GM12878 (cell line): ENCODE measurements at regions not wholly inside any gene's neighbourhood (a gene's known extent, or its start where the extent isn't known, plus 50 kb on each side); places are given as distances from the start of the nearest gene placed in this dataset.

Experiments
- ATAC-seq: fragments of 200-7000 bp; cut with Tn5 transposase; 3 replicates; pipeline ENCODE4 v1.9.1; 2020; ENCODE audit warnings: mild to moderate bottlenecking, moderate library complexity
- BruUV-seq: library from RNA; stranded (reverse); fragments of 400-500 nt; replicated peaks from 2 replicates; lab custom pipeline; 2021; lab: Mats Ljungman, UMichigan
- CTCF ChIA-PET: fragments of 300-600 bp; sonication (Branson Sonifier 250); formaldehyde crosslinking; extraction: SDS; loops from one replicate; lab custom pipeline; 2021; ENCODE audit warnings: inconsistent platforms; lab: Yijun Ruan, JAX
- POLR2A ChIA-PET: fragments of 350-600 bp; formaldehyde crosslinking; extraction: SDS; loops from one replicate; lab custom pipeline; 2021; ENCODE audit warnings: inconsistent platforms; lab: Charles Lee
- RAD21 ChIA-PET: fragments of 300-600 bp; sonication (Branson Sonifier 250); formaldehyde crosslinking; loops from one replicate; lab custom pipeline; 2023; ENCODE audit warnings: antibody characterized with exemption; ENCODE audit not compliant: unreplicated experiment; lab: Charles Lee
- SMC1A ChIA-PET: fragments of 300-600 bp; sonication (Branson Sonifier 250); formaldehyde crosslinking; loops from one replicate; lab custom pipeline; 2023; ENCODE audit not compliant: unreplicated experiment, uncharacterized antibody; lab: Charles Lee
- DNase-seq: peaks from one replicate; pipeline ENCODE4 v3.0.0-alpha.2; 2011; ENCODE audit warnings: low read depth, low spot score
- FAIRE-seq: peaks from 3 replicates; lab custom pipeline; 2011; peaks lifted over from hg19 to GRCh38; lab: Jason Lieb, UNC
- H2AFZ ChIP-seq: 2 replicates; pipeline ENCODE4 v1.6.0; 2011; ENCODE audit warnings: low read depth, low read length, control low read depth; ENCODE audit not compliant: control insufficient read depth
- H3K27ac ChIP-seq: 2 replicates; pipeline ENCODE4 v1.5.1; 2011; ENCODE audit warnings: control low read depth; ENCODE audit not compliant: control insufficient read depth, insufficient read depth
- H3K27me3 ChIP-seq, 2 experiments: replicated peaks in 1 of 2; 2 replicates each; pipeline versions ENCODE4 v1.6.0 to v1.6.1; 2011; ENCODE audit warnings: low read length in 1 of 2; ENCODE audit not compliant: control insufficient read depth in 2 of 2, insufficient read depth in 2 of 2
- H3K36me3 ChIP-seq, 2 experiments: 2 replicates each; pipeline ENCODE4 v1.5.1; 2011; ENCODE audit warnings: low read length in 1 of 2; ENCODE audit not compliant: control insufficient read depth in 2 of 2, insufficient read depth in 2 of 2
- H3K4me1 ChIP-seq: 2 replicates; pipeline ENCODE4 v1.6.1; 2011; ENCODE audit warnings: mild to moderate bottlenecking, low read length, moderate library complexity, mixed read lengths; ENCODE audit not compliant: control insufficient read depth, insufficient read depth
- H3K4me2 ChIP-seq: 2 replicates; pipeline ENCODE4 v1.6.0; 2011; ENCODE audit warnings: control low read depth; ENCODE audit not compliant: control insufficient read depth, insufficient read depth
- H3K4me3 ChIP-seq: fragments of 200-600 bp; sonication (generic); 2 replicates; pipeline ENCODE4 v1.5.1; 2016
- H3K79me2 ChIP-seq: 2 replicates; pipeline ENCODE4 v1.6.0; 2011; ENCODE audit warnings: low read length; ENCODE audit not compliant: control insufficient read depth, insufficient read depth
- H3K9ac ChIP-seq: 2 replicates; pipeline ENCODE4 v1.8.0; 2011; ENCODE audit warnings: low read length, control low read depth, mixed read lengths; ENCODE audit not compliant: control insufficient read depth, insufficient read depth
- H3K9me3 ChIP-seq: replicated peaks from 3 replicates; pipeline ENCODE4 v1.5.1; 2011; ENCODE audit warnings: mild to moderate bottlenecking, low read length; ENCODE audit not compliant: control insufficient read depth, insufficient read depth
- H4K20me1 ChIP-seq: 2 replicates; pipeline ENCODE4 v1.6.0; 2011; ENCODE audit not compliant: control insufficient read depth, insufficient read depth
- ATF3 ChIP-seq: IDR thresholded peaks from 2 replicates; pipeline ENCODE4 v1.6.1; 2011; ENCODE audit warnings: low read depth, mild to moderate bottlenecking, low read length, moderate library complexity, borderline replicate concordance; ENCODE audit errors: extremely low read depth
- ATF7 ChIP-seq: fragments of 450-650 bp; IDR thresholded peaks from 2 replicates; pipeline ENCODE4 v1.6.1; 2016; ENCODE audit warnings: low read depth, mild to moderate bottlenecking
- BACH1 ChIP-seq: fragments of 450-650 bp; IDR thresholded peaks from 2 replicates; pipeline ENCODE4 v1.6.1; 2017; ENCODE audit warnings: mild to moderate bottlenecking, borderline replicate concordance
- BCL11A ChIP-seq: IDR thresholded peaks from 2 replicates; pipeline ENCODE4 v1.6.1; 2011; ENCODE audit warnings: low read depth, low read length
- CHD1 ChIP-seq: IDR thresholded peaks from 2 replicates; pipeline ENCODE4 v1.6.1; 2012; ENCODE audit warnings: low read depth, low read length, improper control_type of control experiment
- CHD4 ChIP-seq: fragments of 200-600 bp; sonication (generic); IDR thresholded peaks from 2 replicates; pipeline ENCODE4 v1.6.1; 2016; ENCODE audit warnings: mild to moderate bottlenecking
- HDAC6 ChIP-seq: fragments of 200-600 bp; sonication (generic); IDR thresholded peaks from one replicate; pipeline ENCODE4 v1.8.0; 2017; ENCODE audit warnings: antibody characterized with exemption; ENCODE audit not compliant: unreplicated experiment
- KDM1A ChIP-seq: fragments of 200-600 bp; sonication (generic); IDR thresholded peaks from 2 replicates; pipeline ENCODE4 v1.6.1; 2016; ENCODE audit warnings: borderline replicate concordance
- KLF5 ChIP-seq: fragments of 450-650 bp; IDR thresholded peaks from 2 replicates; pipeline ENCODE4 v1.6.1; 2014; ENCODE audit warnings: mild to moderate bottlenecking; ENCODE audit not compliant: partially characterized antibody
- NBN ChIP-seq: fragments of 450-650 bp; IDR thresholded peaks from 2 replicates; pipeline ENCODE4 v1.6.1; 2016
- RAD51 ChIP-seq: fragments of 450-650 bp; IDR thresholded peaks from 2 replicates; pipeline ENCODE4 v1.6.1; 2016; ENCODE audit warnings: moderate library complexity, mild to moderate bottlenecking, inconsistent platforms
- ZNF217 ChIP-seq: fragments of 450-650 bp; IDR thresholded peaks from 2 replicates; pipeline ENCODE4 v1.6.1; 2017; ENCODE audit warnings: antibody characterized with exemption, mild to moderate bottlenecking
- ZNF592 ChIP-seq: fragments of 450-650 bp; IDR thresholded peaks from 2 replicates; pipeline ENCODE4 v1.6.1; 2017; ENCODE audit warnings: mild to moderate bottlenecking, moderate library complexity
- WGBS: methylation state at CpG from one replicate; pipeline ENCODE4 v1.1.6; 2016; ENCODE audit warnings: low lambda C conversion rate; ENCODE audit not compliant: insufficient replicate concordance, insufficient coverage; ENCODE audit errors: missing lambda C conversion rate; 5-methylcytosine and 5-hydroxymethylcytosine counted together
- in situ Hi-C: fragments of 300-500 bp; cut with MboI; formaldehyde crosslinking; loops from 9 replicates; pipeline ENCODE4 v1.14.3; 2018; ENCODE audit warnings: mixed read lengths
- intact Hi-C: fragments of 100-400 bp; cut with micrococcal nuclease; formaldehyde crosslinking; loops from one replicate; pipeline ENCODE4 v1.14.2; 2022; ENCODE audit not compliant: unreplicated experiment
- TF ChIP-seq, protein P1 (sequence below): fragments of 450-650 bp; IDR thresholded peaks from 2 replicates; pipeline ENCODE4 v1.6.1; 2017; ENCODE audit warnings: antibody characterized with exemption, mild to moderate bottlenecking, moderate library complexity
- TF ChIP-seq, protein P2 (sequence below): IDR thresholded peaks from 2 replicates; pipeline ENCODE4 v1.6.1; 2011; ENCODE audit warnings: borderline replicate concordance, low read depth, mild to moderate bottlenecking, moderate library complexity, low read length; ENCODE audit not compliant: insufficient read depth, poor library complexity, severe bottlenecking
- TF ChIP-seq, protein P3 (sequence below): IDR thresholded peaks from 2 replicates; pipeline ENCODE4 v1.6.1; 2011; ENCODE audit warnings: borderline replicate concordance, low read depth, mild to moderate bottlenecking, moderate library complexity, mixed read lengths, low read length; ENCODE audit not compliant: insufficient read depth; ENCODE audit errors: extremely low read length

DNA sequence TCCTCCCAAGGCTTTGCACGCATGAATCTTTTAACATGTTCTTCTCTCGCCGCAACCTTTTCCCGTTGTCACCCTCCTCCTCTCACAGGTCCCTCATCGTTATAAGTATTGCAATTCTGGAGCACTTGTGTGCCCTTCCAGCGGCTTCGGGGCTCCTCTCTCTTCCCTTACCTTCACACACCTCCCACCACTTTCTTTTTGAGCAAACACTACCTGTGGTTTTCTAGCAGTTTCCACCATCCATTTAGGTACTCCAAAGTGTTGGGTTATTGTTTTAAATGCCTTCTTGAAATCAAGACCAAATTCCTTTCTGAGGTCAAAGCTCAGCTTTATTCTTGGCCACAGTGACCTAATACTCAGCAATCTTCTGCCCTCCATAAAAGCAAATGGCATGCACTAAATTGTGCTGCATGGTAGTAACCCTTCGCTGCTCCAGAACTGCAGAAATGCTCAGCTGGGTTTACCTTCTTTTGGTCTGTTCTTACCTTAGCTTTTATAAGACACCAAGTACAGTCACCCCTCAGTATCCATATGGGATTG is 472.4 kb downstream of the SETD4 start:
- no peaks in the 10 kb centered on the region for H3K9me3 ChIP-seq
- no TSS peak for BruUV-seq
- no peak overlapping the region for H3K9ac ChIP-seq
- intact Hi-C loops (no loop called here), in situ Hi-C loops (no loop called here)
- no peaks in the 10 kb centered on the region for H3K79me2 ChIP-seq
- ATAC-seq: no peak
- H3K4me2 ChIP-seq: no peak overlapping the region
- H3K4me1 ChIP-seq: no peaks in the 10 kb centered on the region
- H3K4me3 ChIP-seq: no peak overlapping the region
- H3K27me3 ChIP-seq: no peaks in the 10 kb centered on the region
- no peaks in the 10 kb centered on the region for H3K36me3 ChIP-seq
- ChIA-PET RAD21 (no interaction called here), CTCF (no interaction called here), POLR2A (no interaction called here), SMC1A (no interaction called here)
- no peak for DNase-seq
- no peak overlapping the region for H3K27ac ChIP-seq
- 51% methylated on average over 8 of the region's 8 CpGs for WGBS
- no peak overlapping the region for H2AFZ ChIP-seq
- no peaks in the 10 kb centered on the region for H4K20me1 ChIP-seq
- TF ChIP-seq KLF5 (no peak), KDM1A (no peak), RAD51 (no peak), CHD4 (no peak), NBN (no peak), BCL11A (no peak), ATF3 (no peak), CHD1 (no peak), ZNF217 (no peak), ATF7 (no peak), HDAC6 (no peak), BACH1 (no peak), ZNF592 (no peak)
- TF ChIP-seq, protein P1, sequence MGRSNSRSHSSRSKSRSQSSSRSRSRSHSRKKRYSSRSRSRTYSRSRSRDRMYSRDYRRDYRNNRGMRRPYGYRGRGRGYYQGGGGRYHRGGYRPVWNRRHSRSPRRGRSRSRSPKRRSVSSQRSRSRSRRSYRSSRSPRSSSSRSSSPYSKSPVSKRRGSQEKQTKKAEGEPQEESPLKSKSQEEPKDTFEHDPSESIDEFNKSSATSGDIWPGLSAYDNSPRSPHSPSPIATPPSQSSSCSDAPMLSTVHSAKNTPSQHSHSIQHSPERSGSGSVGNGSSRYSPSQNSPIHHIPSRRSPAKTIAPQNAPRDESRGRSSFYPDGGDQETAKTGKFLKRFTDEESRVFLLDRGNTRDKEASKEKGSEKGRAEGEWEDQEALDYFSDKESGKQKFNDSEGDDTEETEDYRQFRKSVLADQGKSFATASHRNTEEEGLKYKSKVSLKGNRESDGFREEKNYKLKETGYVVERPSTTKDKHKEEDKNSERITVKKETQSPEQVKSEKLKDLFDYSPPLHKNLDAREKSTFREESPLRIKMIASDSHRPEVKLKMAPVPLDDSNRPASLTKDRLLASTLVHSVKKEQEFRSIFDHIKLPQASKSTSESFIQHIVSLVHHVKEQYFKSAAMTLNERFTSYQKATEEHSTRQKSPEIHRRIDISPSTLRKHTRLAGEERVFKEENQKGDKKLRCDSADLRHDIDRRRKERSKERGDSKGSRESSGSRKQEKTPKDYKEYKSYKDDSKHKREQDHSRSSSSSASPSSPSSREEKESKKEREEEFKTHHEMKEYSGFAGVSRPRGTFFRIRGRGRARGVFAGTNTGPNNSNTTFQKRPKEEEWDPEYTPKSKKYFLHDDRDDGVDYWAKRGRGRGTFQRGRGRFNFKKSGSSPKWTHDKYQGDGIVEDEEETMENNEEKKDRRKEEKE: no peak
- TF ChIP-seq, protein P2, sequence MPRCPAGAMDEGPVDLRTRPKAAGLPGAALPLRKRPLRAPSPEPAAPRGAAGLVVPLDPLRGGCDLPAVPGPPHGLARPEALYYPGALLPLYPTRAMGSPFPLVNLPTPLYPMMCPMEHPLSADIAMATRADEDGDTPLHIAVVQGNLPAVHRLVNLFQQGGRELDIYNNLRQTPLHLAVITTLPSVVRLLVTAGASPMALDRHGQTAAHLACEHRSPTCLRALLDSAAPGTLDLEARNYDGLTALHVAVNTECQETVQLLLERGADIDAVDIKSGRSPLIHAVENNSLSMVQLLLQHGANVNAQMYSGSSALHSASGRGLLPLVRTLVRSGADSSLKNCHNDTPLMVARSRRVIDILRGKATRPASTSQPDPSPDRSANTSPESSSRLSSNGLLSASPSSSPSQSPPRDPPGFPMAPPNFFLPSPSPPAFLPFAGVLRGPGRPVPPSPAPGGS: no peak
- TF ChIP-seq, protein P3, sequence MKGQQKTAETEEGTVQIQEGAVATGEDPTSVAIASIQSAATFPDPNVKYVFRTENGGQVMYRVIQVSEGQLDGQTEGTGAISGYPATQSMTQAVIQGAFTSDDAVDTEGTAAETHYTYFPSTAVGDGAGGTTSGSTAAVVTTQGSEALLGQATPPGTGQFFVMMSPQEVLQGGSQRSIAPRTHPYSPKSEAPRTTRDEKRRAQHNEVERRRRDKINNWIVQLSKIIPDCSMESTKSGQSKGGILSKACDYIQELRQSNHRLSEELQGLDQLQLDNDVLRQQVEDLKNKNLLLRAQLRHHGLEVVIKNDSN: no peak
- FAIRE-seq: no peak
